HG03135 (cell line): ENCODE measurements at regions not wholly inside any gene's neighbourhood (a gene's known extent, or its start where the extent isn't known, plus 50 kb on each side); places are given as distances from the start of the nearest gene placed in this dataset.

ENCODE experiments used
- ATAC-seq: cut with Tn5 transposase; IDR thresholded peaks from one replicate; pipeline ENCODE4 v1.9.1; 2021; ENCODE audit warnings: mild to moderate bottlenecking, moderate library complexity; ENCODE audit not compliant: unreplicated experiment

DNA sequence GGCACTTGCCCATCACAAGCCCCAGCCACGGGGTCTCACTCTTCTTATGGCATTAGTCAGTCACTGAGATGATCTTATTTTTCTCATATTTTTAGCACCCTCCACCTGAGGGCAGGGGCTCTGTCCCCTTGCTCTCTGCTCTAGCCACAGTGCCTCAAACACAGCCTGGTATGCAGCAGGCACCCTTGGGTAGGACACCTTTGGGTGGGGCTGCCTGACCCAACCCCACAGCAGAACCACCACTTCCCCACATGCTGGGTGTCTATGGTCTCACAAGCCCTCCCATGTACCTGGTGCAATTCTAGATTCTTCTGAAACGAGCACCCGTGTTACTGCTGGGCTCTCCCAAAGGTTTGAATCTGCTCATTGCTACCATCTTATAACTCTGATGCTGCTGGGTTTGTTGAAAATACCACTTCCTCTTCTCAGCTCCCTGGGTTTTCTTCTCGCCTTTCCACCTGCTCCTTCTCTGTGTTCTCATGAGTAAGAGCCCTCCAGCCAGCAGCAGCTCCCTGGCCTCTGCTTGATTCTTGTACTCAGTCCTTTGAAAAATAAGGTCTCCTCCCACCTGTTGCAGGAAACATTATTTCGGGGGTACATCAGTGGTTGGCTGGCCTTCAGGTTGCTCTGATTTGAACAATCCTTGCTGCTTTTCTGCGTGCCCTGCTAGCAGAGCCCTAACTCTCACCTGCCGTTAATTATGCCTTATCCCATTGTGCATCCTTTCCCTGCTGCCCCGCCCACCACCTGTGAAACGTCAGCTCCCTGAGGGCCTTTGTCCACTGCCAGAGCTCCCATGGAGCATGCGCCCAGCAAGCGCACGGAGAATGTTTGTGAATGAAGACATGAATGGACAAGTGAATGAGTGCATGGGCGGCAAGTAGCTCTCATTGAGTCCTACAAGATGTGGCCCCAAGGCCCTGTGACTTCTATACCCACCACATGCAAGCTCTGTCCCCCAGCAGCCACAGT is 1181.6 kb downstream of the TBC1D22A start:
- ATAC-seq, result no peak

GRCh38 chr22:47940211-47940610 is 1177.8 kb downstream of the TBC1D22A start:
- no peak for ATAC-seq

- no peak for ATAC-seq
Measured at GRCh38 chr22:47933891-47934290, 1171.4 kb downstream of the TBC1D22A start.

DNA sequence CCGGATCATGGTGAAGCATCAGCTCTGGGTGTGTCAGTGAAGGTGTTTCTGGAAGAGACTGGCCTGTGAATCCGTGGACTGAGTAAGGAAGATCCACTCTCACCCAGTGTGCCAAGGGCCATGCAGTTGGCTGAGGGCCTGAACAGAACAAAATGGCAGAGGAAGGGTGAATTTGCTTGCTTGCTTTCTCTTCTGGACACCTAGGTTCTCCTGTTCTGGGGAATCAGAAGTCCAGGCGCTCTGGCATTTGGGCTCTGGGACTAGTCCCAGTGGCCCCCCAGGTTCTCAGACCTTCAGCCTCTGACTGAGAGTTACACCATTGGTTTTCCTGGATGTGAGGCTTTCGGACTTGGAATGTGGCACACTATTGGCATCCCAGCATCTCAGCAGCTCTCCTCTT is 1170.8 kb downstream of the TBC1D22A start:
- ATAC-seq, result no peak

GRCh38 chr22:47929646-47930185 is 1167.3 kb downstream of the TBC1D22A start:
- no peak for ATAC-seq

DNA sequence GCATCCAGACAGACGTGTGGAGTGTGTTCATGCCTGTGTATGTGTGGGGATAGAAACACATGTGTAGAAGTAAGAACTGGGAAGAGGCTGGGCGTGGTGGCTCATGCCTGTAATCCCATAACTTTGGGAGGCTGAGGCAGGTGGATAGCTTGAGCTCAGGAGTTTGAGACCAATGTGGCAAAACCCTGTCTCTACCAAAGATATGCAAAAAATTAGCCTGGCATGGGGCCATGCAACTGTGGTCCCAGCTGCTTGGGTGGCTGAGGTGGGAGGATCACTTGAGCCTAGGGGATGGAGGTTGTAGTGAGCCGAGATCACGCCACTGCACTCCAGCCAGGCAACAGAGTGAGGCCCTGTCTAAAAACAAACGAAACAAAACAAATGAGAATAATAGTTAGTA is 1166.6 kb downstream of the TBC1D22A start:
- no peak for ATAC-seq

- ATAC-seq, result no peak
Measured at GRCh38 chr22:47928631-47929030, 1166.2 kb downstream of the TBC1D22A start.

GRCh38 chr22:47927648-47928210 is 1165.3 kb downstream of the TBC1D22A start:
- no peak for ATAC-seq

GRCh38 chr22:47923011-47923427 is 1160.6 kb downstream of the TBC1D22A start:
- no peak for ATAC-seq

GRCh38 chr22:47921906-47922305 is 1159.5 kb downstream of the TBC1D22A start:
- no peak for ATAC-seq

DNA sequence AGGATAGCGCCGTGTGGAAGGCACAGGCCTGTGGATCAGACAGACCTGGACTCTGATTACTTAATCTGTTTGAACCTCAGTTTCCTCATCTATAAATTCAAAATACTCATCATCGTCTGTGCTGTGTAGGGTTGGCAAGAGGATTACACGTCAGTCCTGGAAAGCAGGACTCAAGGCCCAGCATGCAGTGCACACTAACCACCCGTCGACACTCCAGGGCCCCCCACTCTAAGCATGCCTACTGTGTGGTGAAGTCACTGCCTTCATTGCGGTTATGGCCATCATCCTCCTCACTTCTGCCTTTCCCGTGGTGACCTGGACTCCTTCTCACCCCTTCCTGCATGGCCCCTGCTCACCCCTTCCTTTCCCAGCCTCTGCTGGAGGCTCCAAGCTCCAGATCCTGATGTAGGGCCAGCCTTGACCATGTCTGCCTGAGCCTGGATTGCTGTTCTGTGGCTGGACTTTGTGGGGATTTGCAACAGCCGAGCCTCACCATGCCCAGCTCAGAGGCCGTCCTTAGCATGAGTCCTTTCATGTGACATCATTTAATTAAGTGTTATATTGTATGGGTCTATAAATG is 1158.0 kb downstream of the TBC1D22A start:
- ATAC-seq, result no peak

DNA sequence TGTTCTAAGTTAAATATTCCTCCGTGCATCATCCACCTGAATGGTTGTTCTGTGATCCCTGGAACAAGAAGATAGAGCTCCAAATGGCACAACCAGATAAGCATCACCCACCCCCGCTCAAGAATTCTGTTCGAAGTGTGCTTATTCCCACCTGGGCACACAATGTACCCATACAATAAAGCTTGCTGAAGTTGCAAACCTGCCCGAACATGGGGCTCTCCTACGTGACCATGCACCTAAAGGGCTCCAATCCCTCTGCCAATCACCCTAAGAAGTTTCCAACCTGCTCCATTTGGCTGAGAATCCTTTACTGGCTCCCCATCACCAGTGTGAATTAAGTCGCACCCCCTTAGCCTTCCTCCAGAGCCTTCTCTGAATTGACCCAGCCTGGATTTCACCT is 1157.4 kb downstream of the TBC1D22A start:
- no peak for ATAC-seq

DNA sequence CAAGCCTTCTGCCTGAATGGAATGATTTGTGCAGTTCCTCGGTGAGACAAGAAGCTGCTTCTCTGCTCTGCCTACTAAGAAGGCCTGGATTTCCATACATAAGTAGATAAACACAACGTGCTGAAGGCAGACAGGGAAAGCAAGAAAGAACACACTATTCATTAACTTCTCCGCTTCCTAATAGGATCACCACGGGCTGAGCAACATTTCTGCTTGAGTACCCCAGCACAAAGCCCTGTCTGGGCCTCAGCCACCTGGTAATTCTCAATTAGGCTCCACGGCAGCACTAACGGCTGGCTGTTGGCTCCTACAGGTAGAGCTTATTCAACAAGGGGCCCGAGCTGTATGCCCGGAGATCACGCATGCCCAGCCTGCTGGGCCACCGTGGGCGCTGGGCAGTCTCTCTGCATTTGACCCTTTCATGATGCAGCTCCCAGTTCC is 1156.6 kb downstream of the TBC1D22A start:
- no peak for ATAC-seq

DNA sequence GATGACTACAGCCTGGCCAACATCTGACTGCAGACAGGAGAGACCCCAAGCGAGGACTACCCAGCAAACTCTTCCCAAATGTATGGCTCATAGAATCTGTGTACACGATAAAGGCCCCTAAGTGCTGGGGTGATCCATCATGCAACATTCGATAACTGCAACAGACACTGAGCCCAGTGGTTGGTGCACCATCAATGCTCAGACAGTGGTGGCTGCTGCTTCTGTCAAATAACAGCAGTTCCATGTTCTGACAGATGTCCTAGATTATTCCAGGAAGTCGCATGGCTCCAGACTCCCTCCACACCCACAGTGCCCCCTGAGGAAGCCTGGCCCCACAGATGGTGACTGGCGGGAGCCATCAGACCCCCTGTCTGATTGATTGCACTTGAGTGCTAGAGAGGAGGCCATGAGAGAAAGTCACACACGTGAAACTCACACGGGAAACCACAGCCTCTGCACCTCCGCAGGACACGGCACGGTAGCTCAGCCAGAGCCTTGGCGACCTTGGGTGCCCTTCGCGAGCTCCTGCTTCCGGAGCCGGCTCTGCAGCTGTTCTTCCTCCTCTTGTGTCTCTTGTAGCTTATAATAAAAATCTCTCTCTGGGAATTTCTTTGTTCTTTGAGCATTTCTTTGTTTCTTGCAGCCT is 1155.9 kb downstream of the TBC1D22A start:
- ATAC-seq, result no peak

DNA sequence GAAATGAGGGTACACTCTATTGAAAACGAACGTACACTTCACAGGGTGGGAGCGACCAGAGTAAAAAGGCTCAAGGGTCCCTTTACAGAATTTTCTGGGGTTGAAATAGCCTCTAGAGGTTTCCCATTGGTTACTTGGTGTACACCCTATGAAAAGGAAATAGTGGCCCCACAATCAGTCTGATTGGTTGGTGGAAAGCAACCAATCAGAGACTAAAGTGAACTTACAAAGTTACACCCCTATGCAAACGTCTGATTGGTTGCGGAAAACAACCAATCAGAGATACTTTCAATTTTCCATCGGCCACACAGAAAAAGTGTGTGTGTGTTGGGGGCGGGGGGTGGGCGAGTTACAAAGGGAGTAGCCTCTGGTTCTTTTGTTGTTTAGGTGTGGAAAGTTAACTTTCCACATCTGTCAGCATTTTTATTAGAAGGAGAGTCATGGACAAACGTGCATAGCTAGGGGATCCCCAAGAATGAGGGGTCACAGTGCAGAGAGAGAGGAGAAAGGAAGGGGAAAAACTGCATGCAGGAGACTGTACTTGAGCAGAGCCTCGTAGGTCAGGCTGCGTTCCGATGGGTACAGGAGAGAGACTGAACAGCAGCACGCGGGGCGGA is 1152.1 kb downstream of the TBC1D22A start:
- ATAC-seq, result no peak

DNA sequence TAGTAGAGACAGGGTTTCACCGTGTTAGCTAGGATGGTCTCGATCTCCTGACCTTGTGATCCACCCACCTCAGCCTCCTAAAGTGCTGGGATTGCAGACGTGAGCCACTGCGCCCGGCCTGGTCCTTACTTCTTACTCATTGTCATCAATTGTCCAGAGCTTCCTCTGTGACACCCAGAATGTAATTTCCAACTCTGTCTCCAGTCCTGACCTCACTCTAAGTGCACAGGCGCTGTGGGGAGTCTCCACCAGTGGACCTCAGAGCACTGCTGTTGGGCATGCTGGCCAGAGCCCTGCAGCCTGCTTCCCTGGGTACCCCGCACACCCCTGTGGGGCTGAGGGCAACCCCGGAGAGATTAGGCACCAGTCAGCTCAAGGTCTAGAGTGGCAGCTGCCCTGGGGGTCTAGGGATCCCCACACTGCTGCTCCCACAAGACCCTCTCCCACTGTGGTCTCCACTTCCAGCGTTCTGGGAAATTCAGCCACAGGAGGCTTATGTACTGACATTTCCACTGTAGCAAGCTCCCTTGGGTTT is 1140.3 kb downstream of the TBC1D22A start:
- no peak for ATAC-seq

GRCh38 chr22:47901911-47902310 is 1139.5 kb downstream of the TBC1D22A start:
- no peak for ATAC-seq

DNA sequence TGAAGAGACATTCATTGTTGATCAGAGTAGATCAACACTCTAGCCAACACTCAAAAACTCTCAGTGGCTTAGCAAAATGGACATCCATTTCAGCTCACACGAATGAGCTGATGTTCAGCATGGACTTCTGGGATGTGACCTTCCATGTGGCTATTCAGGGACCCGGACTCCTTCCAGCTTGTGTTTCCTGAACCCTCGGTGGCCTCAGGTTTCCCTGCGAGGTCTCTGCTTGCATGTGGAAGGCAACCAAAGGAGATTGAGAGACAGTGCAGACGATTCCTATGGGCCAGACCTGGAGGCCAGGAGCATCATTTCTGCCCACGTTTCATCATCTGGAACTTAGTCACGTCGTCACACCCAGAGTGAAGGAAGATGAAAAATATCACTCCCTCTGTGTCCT is 1137.4 kb downstream of the TBC1D22A start:
- ATAC-seq, result no peak

DNA sequence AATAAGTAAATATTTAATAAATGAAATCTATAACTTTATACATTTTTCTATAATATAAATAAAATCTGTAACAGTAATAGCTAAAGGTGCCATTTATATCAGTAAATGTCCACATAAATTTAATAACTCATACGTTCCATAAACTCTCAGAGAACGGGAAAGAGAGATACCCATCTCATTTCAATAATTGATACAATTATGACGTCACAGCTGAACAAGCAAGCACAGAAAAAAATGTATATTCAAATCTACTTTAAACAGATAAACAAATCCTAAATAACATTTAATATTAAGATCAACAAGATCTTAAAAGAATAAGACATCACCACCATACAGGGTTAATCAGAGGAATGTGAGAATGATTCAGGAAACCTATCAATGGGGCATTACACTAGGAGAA is 1136.5 kb downstream of the TBC1D22A start:
- no peak for ATAC-seq

DNA sequence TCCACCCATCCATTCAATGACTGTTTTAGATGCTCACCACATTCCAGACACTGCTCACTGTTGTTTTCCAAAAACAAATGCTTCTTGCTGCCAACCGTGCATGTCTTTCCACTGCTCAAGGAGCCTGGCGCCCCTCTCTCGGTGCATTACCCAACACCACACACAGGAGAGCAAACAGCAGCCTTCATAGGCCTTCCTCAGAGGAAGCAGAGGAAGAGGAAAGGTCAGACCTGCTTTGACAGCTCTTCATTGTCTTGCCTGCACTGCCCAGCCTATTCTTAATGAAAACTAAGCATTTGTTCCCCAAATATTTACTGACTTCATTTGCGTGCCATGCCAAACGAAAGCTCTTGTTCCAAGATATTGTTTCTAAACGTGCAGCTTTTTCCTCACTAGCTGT is 1129.2 kb downstream of the TBC1D22A start:
- ATAC-seq, result no peak
